ENCODE measurements at regions not wholly inside any gene's neighbourhood (a gene's known extent, or its start where the extent isn't known, plus 50 kb on each side); places are given as distances from the start of the nearest gene placed in this dataset.
"Not testable (repeated sequence)": the region's sequence is repeated elsewhere in the genome, so short reads cannot be mapped to it uniquely, and the experiment has no call there.

DNA sequence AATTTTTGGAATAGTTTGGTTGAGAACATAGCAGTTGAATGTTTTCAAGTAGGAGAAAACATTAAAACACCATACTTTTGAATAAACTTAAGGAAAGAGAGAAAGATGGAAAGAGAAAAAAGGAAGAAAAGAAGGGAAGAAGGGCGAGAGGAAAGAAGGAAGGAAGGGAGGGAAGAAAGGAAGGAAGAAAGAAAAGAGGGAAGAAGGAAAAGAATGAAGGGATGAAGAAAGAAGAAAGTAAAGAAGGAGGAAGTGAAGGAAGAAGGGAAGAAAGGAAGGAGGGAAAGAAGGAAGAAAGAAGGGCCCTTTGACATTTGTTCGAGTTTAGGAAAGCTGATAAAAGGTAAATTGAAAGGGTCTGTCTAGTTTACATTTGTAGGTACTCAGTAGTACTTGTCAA is 482.7 kb downstream of the SIPA1L2 start:
- no peak for DNase-seq

DNA sequence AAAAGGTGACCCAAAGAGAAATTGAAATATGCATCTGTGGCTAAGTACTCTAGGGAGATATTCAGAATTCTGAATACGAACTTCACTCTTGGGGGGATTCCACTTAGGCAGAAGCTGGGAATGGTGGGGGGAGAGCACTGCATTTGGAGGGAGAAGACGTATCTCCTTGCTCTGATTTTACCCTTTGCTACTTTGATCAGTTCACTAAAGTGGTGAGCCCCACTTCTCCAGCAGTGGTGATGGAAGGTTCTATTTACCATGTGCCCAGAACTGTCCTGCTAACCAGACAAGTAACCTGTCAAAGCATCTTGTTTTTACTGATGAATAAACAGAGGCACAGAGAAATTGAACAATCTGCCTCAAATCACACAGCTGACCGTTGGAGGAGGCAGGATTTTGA is 483.4 kb downstream of the SIPA1L2 start:
- DNase-seq, result no peak

DNA sequence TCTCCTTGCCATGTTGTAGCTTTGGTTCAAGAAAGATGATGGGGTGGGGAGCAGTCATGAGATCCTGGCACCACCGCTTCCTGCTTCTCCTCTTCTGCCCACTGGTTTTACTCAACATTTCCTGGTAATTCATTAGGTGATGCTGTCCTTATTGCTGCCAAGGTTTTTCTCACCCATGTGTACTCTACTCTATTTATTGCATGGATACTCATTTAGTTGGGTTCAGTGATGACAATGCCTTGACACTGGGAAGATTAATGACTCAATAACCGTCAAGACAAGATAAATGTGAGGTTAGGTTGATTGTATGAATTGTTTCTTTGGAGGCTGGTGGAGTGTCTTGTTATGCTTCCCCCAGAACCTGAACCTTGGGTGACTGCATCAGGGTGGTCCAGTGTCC is 484.2 kb downstream of the SIPA1L2 start:
- no peak for DNase-seq

DNA sequence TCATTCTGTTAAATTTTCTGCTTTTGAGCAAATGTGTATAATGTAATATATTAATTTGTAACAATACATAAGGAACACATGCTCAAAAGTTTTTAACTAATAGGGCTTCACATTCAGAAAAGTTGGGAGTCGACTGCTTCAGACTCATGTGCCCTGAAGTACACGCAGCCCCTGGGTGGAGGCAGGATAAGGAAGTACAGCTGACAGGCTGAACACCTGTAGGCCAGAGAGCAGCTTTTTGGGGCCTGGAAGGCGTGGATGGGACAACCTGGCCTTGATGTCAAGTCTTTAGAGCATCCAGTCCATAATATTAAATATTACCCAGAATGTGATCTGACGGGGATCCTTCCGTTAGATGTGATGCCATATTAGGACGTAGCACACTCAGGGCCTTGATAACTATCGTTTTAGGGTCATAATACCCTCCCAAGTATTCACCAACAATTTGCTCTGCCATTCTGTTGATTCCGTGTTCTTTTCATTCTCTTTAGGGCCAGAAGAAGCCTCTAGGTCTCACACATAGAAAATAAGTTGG is 485.2 kb downstream of the SIPA1L2 start:
- DNase-seq, result no peak

DNA sequence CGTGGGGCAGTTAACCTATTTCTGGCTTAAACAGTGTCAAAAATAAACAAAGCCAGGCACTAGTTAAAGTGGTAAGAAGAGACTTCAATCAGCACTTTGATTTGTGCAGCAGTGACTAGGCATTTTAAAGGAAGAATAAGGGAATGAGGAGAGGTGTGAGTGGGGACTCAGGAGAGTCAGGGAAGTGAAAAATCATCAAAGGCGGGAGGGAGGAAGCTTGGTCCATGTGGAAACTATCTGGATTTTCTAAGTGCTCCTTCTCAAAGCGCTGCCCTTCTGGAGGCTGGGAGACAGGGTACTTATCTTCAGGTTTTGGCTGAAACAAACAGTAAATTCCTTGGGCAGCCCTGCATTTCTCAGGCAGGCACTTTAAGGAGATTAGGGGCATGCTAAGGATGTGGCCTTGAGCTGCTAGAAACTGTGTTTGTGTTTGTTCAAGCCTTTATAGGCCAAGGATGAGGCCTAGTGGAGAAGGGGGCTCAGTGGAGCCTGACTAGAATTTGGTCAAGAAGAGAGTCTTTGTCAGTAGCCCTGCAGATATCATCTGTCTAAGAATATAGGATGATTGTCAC is 486.5 kb downstream of the SIPA1L2 start:
- DNase-seq, result no peak

DNA sequence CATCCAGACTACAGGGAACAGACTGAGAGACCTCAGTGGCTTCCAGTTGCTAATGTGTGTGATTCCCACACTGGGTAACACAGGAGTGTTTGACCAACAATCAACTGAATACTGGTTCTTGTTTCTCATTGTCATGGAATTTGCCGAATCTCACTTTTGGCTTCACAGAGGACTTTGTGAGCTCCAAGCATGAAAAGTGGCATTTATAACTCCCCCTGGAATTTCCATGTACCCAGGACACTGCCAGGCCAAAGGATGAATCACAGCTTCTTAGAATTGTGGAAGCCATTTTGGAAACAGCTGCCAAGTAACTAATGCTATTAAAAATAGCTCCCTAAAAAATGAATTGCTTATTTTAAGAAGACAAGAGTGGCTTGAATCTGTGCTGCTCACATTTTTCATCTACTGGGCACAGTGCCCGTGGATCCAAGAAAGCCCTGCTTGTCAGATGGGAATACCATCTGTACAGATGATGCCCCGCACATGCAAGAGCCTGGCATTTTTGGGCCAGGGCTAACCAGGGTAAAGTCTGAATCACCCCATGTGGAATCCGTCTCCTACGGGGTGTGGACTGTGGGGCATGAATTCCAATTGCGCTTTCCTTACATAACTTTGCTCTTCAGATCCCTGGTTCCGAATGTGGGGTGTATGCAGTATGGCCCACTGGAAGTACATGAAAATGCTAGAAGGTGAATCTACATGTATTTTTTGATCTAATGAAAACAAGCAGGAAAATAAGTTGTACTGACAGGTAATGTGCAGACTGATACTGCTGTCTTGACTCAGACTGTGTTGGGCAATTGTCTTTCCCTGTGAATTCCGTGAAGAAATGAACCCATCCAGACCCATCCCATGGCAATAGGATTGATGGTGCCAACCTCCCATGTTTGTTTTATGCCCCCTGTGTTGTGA is 487.3 kb downstream of the SIPA1L2 start:
- peak; percentile 24 to 38 (median 26) for DNase-seq

DNA sequence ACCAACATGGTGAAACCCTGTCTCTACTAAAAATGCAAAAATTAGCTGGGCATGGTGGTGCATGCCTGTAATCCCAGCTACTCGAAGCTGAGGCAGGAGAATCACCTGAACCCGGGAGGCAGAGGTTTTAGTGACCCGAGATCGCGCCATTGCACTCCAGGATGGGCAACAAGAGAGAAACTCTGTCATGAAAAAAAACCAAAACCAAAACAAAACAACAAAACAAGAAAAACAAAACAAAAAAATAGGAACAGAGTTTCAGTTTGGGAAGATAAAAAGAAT is 488.8 kb downstream of the SIPA1L2 start:
- DNase-seq, result not testable (repeated sequence)

DNA sequence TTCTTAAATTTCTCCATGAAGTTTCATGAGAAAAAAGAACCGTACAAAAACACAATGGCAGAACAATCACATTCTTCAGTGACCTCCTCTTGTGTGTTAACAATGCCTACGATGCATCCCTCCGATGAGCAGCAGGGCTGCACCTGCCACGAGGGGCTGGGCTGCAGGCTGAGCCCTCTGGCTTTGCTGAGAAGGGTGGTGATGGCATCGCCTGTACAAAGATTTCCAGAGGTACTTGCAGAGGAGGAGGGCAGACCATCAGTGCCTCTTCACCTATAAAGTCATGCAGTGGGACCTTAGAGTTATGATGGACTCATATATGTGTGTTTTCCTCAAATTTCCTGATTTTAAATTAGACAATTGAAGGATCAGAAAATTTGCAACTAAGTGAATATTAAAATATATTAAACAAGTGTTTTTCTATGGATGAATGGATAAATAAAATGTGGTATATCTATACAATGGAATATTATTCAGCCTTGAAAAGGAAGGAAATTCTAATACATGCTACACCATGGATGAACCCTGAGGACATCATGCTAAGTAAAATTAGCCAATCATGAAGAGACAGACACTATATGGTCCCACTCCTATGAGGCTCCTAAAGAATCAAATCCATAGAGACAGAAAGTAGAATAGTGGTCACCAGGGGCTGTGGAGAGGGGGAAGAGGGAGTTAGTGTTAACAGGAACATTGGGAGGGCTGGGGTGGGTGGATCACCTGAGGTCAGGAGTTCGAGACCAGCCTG is 489.3 kb downstream of the SIPA1L2 start:
- DNase-seq, result no peak

DNA sequence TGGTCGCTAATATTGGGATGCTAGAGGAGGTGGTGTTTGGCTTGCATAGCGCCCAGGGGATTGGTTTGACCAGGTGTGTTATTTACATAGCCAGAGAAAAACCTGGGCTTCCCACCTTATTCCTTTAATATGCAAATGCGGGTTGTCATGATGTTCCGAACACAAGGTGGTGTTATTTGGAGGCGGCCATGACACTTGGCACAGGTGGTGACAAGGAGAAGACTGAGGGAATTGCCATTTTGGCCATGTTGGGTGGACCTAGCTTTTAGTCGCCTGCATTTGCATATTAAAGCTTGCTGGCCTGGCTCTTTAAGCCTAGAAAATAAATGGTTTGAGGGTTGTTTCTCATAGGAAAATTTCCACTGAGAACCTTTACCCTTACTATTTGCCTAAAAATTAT is 490.5 kb downstream of the SIPA1L2 start:
- no peak for DNase-seq

DNA sequence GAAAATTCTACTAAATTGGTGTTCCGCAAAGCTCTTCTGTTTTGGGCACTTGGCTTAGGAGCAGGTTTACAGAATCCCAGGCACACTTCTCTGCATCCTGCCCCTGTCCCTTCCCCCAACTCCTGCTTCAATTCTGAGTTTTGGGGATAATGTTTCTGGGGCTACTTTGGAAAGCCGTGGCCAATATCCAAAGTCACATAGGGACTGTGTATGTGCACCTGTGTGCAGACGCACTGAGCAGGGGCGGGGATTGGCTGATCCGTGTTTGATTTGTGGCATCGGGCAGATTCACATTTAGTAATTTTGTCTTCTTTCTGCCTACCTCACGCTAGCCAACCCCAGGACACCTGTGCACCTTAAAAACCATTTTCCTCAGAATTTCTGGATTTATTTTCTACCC is 491.9 kb downstream of the SIPA1L2 start:
- DNase-seq, result no peak

DNA sequence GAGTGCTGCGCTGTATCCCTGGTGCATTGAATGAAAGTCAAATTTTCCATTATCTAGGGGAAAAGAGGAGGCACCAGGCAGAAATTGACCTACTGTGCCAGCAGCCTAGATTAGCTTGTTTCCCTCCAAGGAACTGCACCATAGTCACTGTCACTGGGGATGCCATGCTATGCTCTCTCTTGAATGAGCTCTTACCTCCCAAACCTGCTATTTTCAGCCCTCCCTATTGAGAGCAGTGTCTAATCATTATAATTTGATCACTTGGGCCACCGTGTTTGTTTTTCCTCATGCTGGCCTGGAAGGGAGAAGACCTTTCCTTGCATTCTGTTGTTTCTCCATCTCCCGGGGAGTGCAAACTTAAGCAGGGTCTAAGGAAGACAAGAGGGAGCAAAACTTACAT is 492.9 kb downstream of the SIPA1L2 start:
- no peak for DNase-seq

DNA sequence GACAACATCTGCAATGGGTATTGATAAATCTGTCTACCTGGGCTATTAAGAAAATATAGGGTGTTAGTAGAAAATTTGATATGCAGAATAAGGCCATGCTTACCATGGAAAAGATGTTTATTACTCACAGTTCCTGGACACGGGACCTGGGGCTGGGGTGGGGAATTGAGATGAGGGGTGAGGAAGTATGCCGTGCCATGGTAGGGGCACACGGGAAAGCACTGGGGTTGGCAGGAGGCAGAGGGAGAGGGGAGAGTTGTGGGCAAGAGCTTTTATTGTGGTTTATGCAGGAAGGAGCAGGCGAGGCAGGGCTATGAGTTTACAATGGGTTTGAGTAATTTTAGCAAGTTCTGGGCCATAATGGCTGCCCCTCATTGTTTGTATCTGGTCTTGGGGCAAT is 493.8 kb downstream of the SIPA1L2 start:
- DNase-seq, result no peak

DNA sequence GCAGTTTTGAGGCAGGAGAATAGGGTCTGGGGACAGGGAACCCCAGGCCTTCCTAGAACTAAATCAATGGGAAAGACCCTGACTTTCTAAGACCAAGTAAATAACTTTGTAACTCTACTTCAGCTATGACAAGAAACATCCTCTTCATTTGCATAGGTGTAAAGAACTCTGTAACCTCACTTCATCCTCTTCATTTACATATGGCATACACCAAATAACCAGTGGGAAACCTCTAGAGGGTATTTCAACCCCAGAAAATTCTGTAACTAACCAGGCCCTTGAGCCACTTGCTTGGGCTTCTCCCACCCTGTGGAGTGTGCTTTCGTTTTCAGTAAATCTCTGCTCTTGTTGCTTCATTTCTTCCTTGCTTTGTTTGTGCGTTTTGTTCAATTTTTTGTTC is 495.6 kb downstream of the SIPA1L2 start:
- no peak for DNase-seq

DNA sequence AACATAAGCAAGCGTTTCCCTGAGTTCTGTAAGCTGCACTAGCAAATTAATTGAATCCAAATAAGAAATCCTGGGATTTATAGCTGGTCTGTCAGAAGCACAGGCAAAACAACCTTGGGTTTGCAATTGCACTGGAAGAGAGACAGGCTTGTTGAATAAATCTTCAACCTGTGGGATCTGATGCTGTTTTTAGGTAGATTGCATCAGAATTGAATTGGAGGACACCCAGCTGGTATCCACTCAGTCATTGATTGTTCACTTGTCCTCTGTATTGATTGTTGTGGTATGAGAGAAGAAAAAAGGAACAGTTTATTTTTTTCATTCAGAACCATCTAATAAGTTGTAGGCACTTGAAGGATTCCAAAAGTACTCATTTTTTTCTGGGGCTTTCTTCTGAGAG is 497.4 kb downstream of the SIPA1L2 start:
- no peak for DNase-seq

DNA sequence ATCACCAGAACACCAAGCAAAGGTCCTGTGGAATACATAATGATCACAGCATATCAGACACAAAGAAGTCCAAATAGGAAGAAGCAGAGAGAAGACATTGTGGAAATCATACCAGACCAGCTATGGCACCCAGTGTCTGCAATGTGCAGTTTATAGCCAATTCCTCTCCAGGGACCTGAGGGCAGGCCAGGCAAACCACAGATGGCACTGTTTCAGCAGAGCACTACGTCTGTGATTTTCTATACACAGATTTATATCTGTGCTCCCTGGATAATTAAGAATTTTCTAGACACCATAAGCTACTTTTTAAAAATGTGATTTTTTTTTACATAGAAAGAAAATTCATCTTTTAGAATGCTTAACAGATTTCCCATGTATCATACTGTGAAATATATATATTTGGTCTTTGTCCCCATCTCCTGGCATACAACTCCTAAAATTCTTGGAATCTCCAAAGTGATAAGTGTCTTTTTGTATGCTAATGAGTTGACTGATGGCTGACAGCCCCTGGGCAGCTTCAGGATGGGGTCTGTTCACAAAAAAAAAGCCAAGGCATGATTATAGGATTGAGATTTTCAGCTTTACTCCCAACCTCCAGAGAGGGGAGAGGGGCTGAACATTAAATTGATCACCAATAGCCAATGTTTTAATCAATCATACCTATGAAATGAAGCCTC is 498.1 kb downstream of the SIPA1L2 start:
- DNase-seq, result no peak

DNA sequence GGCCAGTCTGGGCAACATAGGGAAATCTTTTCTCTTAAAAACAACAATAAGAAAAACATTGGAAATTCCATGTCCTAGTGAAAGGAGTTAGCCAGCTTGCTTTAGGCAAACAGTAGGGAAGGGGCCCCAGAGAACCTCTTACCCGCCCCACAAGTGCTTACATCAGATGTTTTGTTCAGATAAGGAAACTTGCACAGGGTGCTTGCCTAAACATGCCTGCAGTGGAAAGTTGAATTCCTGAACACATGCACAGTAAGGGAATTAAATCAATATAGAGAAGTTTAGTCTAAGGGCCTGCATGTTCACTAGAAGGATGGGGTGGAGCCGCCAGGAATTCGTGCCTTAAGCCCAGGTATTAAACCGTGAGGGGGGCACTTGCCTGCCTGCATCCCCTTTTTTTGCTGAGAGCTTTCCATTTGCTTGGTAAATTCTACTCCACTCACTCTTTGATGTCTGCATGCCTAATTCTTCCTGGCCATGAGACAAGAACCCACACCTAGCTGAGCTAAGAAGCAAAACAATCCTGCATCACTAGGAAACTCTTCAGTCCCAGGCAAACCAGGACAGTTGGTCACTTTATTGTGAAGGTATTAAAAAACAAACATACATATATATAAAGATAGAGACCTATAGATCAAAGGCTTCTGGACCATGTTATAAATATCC is 499.0 kb downstream of the SIPA1L2 start:
- DNase-seq, result no peak

DNA sequence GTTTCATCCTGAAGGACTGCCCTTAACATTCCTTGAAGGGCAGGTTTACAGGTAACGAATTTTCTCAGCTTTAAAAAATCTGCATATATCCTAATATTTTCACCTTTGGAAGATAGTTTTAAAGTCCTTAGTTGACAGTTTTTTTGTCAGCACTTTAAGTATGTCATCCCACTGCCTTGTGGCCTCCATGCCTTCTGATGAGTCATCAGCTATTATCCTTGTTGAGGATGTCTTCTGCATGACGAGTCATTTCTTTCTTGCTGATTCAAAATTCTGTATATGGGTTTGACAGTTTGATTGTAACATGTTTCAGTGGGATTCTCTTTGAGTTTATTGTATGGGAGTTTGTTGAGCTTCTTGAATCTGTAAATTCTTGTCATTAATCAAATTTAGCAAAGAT is 500.6 kb downstream of the DISC1 start:
- peak; percentile 22 to 55 (median 53) for DNase-seq

DNA sequence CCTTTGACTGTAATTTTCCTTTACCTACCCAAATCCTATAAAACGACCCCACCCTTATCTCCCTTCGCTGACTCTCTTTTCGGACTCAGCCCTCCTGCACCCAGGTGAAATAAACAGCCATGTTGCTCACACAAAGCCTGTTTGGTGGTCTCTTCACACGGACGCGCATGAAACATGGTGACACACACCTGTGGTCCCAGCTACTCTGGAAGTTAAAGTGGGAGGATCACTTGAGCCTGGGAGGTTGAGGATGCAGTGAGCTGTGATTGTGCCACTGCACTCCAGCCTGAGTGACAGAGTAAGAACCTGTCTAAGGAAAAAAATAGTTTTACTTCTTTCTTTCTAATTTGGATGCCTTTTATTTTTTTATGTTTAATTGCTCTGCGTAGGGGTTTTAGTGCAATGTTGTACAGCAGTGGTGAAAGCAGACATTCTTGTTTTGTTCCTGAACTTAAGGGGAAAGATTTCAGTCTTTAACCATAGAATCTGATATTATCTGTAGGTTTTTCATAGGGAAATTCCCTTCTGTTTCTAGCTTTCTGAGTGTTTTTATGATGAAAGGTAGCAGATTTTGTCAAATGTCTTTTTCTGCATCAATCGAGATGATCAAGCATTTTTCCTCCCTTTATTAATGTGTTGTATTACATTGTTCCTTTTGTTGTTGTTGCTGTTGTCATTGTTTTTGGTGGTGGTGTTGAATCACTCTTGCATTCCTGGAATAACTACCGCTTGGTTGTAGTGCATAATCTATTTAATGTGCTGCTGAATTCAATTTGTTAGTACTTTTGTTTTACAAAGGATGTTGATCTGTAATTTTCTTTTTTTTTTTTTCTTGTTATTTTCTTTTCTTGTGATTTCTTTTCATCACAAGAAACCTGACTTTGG is 497.4 kb downstream of the DISC1 start:
- no peak for DNase-seq

DNA sequence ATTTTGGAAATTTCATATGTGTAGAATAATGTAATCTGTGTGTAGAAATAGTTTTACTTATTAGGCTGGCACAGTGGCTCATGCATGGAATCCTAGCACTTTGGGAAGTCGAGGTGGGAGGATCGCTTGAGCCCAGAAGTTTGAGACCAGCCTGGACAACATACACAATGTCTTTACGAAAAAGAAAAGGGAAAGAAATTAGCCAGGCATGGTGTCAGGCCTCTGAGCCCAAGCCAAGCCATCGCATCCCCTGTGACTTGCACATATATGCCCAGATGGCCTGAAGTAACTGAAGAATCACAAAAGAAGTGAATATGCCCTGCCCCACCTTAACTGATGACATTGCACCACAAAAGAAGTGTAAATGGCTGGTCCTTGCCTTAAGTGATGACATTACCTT is 491.3 kb downstream of the DISC1 start:
- DNase-seq, result not testable (repeated sequence)

DNA sequence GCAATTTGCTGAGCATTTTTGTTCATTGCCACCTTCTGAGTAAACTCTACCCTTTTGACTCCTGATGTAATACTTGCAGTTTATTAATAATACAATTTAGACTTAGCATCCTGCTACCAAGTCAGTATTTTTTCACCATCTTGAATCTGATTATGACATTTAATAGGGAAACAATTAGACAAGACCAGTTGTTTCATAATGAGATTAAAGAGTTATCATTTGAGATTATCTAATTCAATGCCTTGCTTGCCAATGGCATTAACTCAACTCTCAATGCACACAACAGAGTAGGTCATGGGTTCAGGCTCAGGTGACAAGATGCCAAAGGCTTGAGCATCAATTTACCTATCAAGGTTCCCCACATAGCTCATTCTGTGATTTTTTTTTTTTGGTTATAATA is 488.4 kb downstream of the DISC1 start:
- DNase-seq, result no peak

DNA sequence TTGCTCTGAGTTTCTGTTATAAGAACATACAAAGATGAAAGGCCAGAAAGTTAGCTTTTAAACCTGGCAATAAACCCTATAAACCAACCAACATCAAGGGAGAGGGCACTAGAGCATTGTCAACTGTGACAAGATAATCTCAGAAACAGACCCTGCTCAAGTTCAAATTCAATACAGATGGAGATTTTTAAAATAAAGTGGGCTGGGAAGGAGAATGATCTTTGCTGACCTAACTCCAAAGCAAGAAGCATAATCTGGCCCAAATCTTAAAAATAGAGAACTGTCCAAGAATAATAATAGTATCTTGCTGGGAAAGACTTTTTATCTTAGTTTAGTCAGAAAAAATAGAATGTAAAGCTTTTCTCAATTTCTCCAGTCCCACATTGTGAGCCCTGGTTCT is 485.5 kb downstream of the DISC1 start:
- no peak for DNase-seq

DNA sequence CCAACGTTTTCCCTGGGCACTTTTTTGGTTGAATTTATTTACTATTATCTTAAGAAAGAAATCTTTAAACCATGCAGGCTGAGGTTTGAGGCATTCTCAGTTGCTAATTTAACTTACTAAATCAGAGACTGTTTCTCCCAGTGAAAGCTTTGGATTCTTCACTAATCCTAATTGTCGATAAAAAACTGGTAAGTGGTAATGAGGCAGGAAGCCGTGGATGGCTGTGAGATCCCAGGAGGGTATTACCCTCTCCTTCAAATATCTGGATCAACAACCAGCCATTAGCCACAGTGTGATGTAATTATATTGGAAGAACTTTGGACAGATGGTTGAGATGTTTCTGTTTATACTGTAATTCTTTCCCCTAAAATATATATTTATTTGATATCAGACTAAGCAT is 485.0 kb downstream of the DISC1 start:
- DNase-seq, result no peak

Measured in suppressor macrophage treated with lipopolysaccharide for 1 hour (primary cell).